Prostate gland (tissue), 2 donors: ENCODE measurements at regions not wholly inside any gene's neighbourhood (a gene's known extent, or its start where the extent isn't known, plus 50 kb on each side); places are given as distances from the start of the nearest gene placed in this dataset.

Source experiments
- DNase-seq: peaks from one replicate; pipeline ENCODE4 v3.0.0-alpha.2; 2019; ENCODE audit warnings: low spot score
- H3K27ac ChIP-seq, 2 donors: fragments of 200-600 bp; sonication (generic); 2 replicates each; pipeline ENCODE4 v1.5.1; 2017 to 2019
- H3K27me3 ChIP-seq: fragments of 200-600 bp; sonication (generic); replicated peaks from 2 replicates; pipeline ENCODE4 v1.5.1; 2019; ENCODE audit not compliant: insufficient read depth
- H3K36me3 ChIP-seq, 2 donors: fragments of 200-600 bp; sonication (generic); 1 replicate in 1 of 2; 2 replicates in 1 of 2; pipeline versions ENCODE4 v1.5.1 to v1.8.1; 2017 to 2019
- H3K4me1 ChIP-seq: fragments of 200-600 bp; sonication (generic); replicated peaks from 2 replicates; pipeline ENCODE4 v1.5.1; 2019
- H3K4me3 ChIP-seq, 2 donors: fragments of 200-600 bp; sonication (generic); 2 replicates each; pipeline ENCODE4 v1.5.1; 2017 to 2019
- H3K9me3 ChIP-seq: fragments of 200-600 bp; sonication (generic); 2 replicates; pipeline ENCODE4 v1.5.1; 2017
- POLR2A ChIP-seq: fragments of 450-650 bp; IDR thresholded peaks from one replicate; pipeline ENCODE4 v1.6.1; 2016; ENCODE audit warnings: antibody characterized with exemption, mild to moderate bottlenecking
- POLR2AphosphoS5 ChIP-seq: sonication (generic); formaldehyde crosslinking; IDR thresholded peaks from one replicate; pipeline ENCODE4 v1.6.1; 2017; ENCODE audit warnings: antibody characterized with exemption
- WGBS: methylation state at CpG from one replicate; pipeline ENCODE4 v1.1.5; 2018; 5-methylcytosine and 5-hydroxymethylcytosine counted together
- intact Hi-C: fragments of 100-400 bp; cut with DNase I; formaldehyde crosslinking; loops from one replicate; pipeline ENCODE4 v1.14.2; 2022
- TF ChIP-seq, protein P1 (sequence below), 4 experiments: fragments of 200-600 bp in 2 of 4; fragments of 450-650 bp in 2 of 4; sonication (generic) in 2 of 4; IDR thresholded peaks; 1 replicate in 3 of 4; 2 replicates in 1 of 4; pipeline ENCODE4 v1.5.1; 2016 to 2019; ENCODE audit warnings: antibody characterized with exemption in 4 of 4, mild to moderate bottlenecking in 2 of 4, moderate library complexity in 2 of 4

GRCh38 chr18:4653418-4653817, 198.3 kb upstream of the DLGAP1 start:
- TF ChIP-seq, protein P1, sequence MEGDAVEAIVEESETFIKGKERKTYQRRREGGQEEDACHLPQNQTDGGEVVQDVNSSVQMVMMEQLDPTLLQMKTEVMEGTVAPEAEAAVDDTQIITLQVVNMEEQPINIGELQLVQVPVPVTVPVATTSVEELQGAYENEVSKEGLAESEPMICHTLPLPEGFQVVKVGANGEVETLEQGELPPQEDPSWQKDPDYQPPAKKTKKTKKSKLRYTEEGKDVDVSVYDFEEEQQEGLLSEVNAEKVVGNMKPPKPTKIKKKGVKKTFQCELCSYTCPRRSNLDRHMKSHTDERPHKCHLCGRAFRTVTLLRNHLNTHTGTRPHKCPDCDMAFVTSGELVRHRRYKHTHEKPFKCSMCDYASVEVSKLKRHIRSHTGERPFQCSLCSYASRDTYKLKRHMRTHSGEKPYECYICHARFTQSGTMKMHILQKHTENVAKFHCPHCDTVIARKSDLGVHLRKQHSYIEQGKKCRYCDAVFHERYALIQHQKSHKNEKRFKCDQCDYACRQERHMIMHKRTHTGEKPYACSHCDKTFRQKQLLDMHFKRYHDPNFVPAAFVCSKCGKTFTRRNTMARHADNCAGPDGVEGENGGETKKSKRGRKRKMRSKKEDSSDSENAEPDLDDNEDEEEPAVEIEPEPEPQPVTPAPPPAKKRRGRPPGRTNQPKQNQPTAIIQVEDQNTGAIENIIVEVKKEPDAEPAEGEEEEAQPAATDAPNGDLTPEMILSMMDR (IDR thresholded peaks at IDR 0.05) = no peak
- TF ChIP-seq POLR2A (no peak), POLR2AphosphoS5 (no peak)
- 94% methylated on average over 2 of the region's 2 CpGs for WGBS
- Histone ChIP-seq H3K4me3 (no peak overlapping the region), H3K27me3 (no peaks in the 10 kb centered on the region), H3K27ac (no peak overlapping the region), H3K4me1 (no peaks in the 10 kb centered on the region), H3K9me3 (no peaks in the 10 kb centered on the region), H3K36me3 (no peaks in the 10 kb centered on the region)
- DNase-seq = no peak
- intact Hi-C loops = no loop called here

DNA sequence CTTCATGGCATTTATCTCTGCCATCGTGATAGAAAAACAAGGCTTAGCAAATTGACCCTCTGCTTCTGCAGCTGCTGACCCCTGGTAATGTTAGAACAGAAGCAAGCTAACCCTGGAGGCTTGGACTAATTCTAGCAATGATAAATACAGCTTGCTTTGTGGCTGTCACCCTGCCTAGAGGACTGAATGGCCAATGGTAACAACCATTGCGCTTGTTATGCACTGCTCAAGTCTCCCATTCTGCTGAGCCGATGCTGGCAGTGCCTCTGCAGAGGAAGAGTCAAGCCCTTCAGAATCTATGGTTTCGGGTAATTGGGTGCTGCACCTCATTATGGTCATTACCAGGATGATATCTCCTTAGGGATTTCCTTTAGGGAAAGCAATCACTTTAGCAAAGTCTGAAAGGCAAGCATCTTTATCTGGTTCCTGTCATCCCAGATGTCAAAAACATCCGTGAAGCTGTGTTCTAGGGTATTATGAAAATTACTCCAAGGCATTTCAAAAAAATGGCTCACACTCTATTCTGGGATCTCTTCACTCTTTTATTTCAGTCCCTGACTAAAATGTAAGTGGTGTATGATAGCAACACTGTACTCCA, 186.8 kb upstream of the DLGAP1 start:
- WGBS = 90% methylated on average over 5 of the region's 5 CpGs
- no peaks in the 10 kb centered on the region for H3K9me3 ChIP-seq
- no peak for TF ChIP-seq POLR2A
- TF ChIP-seq, protein P1 (IDR thresholded peaks at IDR 0.05) = no peak
- no peak for TF ChIP-seq POLR2AphosphoS5
- intact Hi-C loops = no loop called here
- no peaks in the 10 kb centered on the region for H3K4me1 ChIP-seq
- no peak overlapping the region for H3K27ac ChIP-seq
- H3K27me3 ChIP-seq = no peaks in the 10 kb centered on the region
- H3K4me3 ChIP-seq = no peak overlapping the region
- H3K36me3 ChIP-seq = no peaks in the 10 kb centered on the region
- DNase-seq = no peak

DNA sequence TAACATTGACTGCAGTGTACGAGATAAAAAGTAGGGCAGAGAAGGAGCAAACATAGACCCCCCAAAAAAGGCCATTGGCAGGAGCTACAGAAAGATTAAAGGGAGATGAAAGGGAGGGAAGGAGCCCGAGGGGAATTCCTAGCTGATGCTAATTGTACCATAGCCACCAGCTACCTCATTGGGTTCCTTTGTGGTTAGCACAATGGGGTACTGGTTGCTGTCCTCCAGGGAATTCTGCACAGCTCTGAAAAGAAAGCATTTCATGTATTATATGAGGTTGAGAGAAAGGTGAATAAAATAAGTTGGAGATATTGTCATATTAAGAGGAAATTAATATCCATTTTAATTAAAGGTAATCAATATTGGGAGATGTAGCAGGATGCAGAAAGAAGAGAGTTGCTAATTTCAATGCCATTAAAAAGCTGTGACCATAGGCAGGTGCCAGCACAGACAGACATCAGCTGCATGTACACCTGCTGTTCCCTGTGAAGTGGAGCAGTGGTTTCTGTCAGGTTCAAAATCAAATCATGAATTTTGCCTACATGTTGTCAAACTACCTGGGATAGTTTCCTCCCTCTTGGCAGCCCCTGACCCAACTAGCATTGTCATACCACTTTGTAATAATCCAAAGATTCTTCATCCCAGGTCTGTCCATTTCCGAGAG, 185.4 kb upstream of the DLGAP1 start:
- TF ChIP-seq POLR2A (no peak), POLR2AphosphoS5 (no peak)
- TF ChIP-seq, protein P1 (IDR thresholded peaks at IDR 0.05) = no peak
- intact Hi-C loops = no loop called here
- no peak for DNase-seq

DNA sequence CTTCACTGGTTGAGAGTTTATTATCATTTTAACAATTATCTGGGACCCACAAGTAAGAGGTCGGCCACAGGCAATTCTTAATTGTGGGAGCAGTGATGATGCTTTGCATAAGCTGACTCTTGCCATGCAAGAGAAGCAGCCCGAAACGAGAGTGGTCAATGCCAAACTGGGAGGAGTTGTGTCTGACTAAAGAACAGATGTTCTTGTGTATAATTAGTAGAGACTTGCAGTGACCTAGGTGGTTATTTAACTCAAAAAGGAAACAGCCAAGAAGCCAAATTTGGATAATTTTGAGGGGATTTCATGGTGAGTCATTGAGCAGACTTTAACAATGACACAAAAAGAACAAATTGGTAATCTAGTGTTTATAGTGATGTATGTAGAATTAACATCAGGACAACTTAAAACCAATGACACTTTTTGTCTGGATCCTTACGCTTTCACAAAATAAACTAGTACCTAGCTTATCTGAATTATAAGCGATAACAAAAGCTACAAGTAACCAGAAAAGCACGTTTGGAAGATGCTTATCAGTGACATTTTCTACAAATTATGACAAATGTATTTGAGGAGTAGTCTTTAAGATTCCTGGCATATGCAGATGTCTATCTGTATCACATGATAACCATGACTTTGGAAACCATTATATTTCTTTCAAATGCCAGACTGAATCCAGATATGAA, 184.7 kb upstream of the DLGAP1 start:
- intact Hi-C loops = no loop called here
- Histone ChIP-seq H3K36me3 (no peaks in the 10 kb centered on the region), H3K9me3 (no peaks in the 10 kb centered on the region), H3K4me1 (no peaks in the 10 kb centered on the region), H3K27ac (no peak overlapping the region), H3K4me3 (no peak overlapping the region), H3K27me3 (no peaks in the 10 kb centered on the region)
- WGBS = 46% methylated on average over 6 of the region's 6 CpGs
- TF ChIP-seq POLR2A = no peak
- TF ChIP-seq, protein P1 (IDR thresholded peaks at IDR 0.05) = no peak
- TF ChIP-seq POLR2AphosphoS5 = no peak
- DNase-seq = no peak

More for the DNA sequence above, 185.4 kb upstream of the DLGAP1 start:
- Histone ChIP-seq H3K36me3 (no peaks in the 10 kb centered on the region), H3K9me3 (no peaks in the 10 kb centered on the region), H3K4me3 (no peak overlapping the region), H3K4me1 (no peaks in the 10 kb centered on the region), H3K27ac (no peak overlapping the region), H3K27me3 (no peaks in the 10 kb centered on the region)
- whole genome bisulfite sequencing = 54% methylated on average over 3 of the region's 3 CpGs
